Panc1 (cell line): ENCODE measurements at regions not wholly inside any gene's neighbourhood (a gene's known extent, or its start where the extent isn't known, plus 50 kb on each side); places are given as distances from the start of the nearest gene placed in this dataset.

Experiments
- ATAC-seq: fragments of 200-7000 bp; cut with Tn5 transposase; 2 replicates; pipeline ENCODE4 v1.9.1; 2020; ENCODE audit warnings: mild to moderate bottlenecking, moderate library complexity
- BruUV-seq: library from RNA; stranded (reverse); fragments of 400-500 nt; replicated peaks from 2 replicates; lab custom pipeline; 2021; lab: Mats Ljungman, UMichigan
- CTCF ChIA-PET: fragments of 300-600 bp; sonication (Branson Sonifier 250); formaldehyde crosslinking; loops from one replicate; lab custom pipeline; 2022; ENCODE audit warnings: antibody characterized with exemption; lab: Charles Lee
- POLR2A ChIA-PET: fragments of 300-600 bp; sonication (Branson Sonifier 250); formaldehyde crosslinking; loops from one replicate; lab custom pipeline; 2022; ENCODE audit warnings: antibody characterized with exemption; lab: Charles Lee
- DNase-seq: peaks from one replicate; pipeline ENCODE4 v3.0.0-alpha.2; 2010; ENCODE audit warnings: low read depth, low spot score
- H3K27ac ChIP-seq: 2 replicates; pipeline ENCODE4 v1.5.1; 2011; ENCODE audit warnings: mild to moderate bottlenecking, low read length, inconsistent platforms
- H3K27me3 ChIP-seq: fragments of 200-500 bp; sonication (Bioruptor generic); 2 replicates; pipeline ENCODE4 v1.6.0; 2014; ENCODE audit warnings: low read length, inconsistent platforms; ENCODE audit not compliant: control insufficient read depth, insufficient read depth
- H3K36me3 ChIP-seq: fragments of 200-500 bp; sonication (Bioruptor generic); 2 replicates; pipeline ENCODE4 v1.5.1; 2014; ENCODE audit warnings: inconsistent platforms, mild to moderate bottlenecking, low read length, moderate library complexity; ENCODE audit not compliant: control insufficient read depth, insufficient read depth
- H3K4me1 ChIP-seq: 2 replicates; pipeline ENCODE4 v1.5.1; 2011; ENCODE audit warnings: inconsistent platforms, mild to moderate bottlenecking, low read length, moderate library complexity; ENCODE audit not compliant: control insufficient read depth, insufficient read depth
- H3K4me3 ChIP-seq, 2 experiments: 2 replicates each; pipeline ENCODE4 v1.5.1; 2011 to 2012; ENCODE audit warnings: low read depth in 2 of 2, low read length in 2 of 2, mild to moderate bottlenecking in 2 of 2, inconsistent platforms in 1 of 2, moderate library complexity in 1 of 2
- H3K9me3 ChIP-seq: fragments of 200-500 bp; sonication (Bioruptor generic); 2 replicates; pipeline ENCODE4 v1.5.1; 2014; ENCODE audit warnings: low read depth, mild to moderate bottlenecking, inconsistent platforms, low read length, moderate library complexity; ENCODE audit not compliant: control insufficient read depth, insufficient read depth
- POLR2AphosphoS5 ChIP-seq: IDR thresholded peaks from 2 replicates; pipeline ENCODE4 v1.6.1; 2012; ENCODE audit warnings: mild to moderate bottlenecking, low read depth, low read length, moderate library complexity
- SIN3A ChIP-seq: IDR thresholded peaks from 2 replicates; pipeline ENCODE4 v1.6.1; 2012; ENCODE audit warnings: low read depth, mild to moderate bottlenecking, low read length, moderate library complexity, borderline replicate concordance; ENCODE audit not compliant: insufficient read depth
- TCF7L2 ChIP-seq: IDR thresholded peaks from 2 replicates; pipeline ENCODE4 v1.6.1; 2011; ENCODE audit warnings: mild to moderate bottlenecking, low read depth, low read length, inconsistent platforms
- in situ Hi-C: cut with HindIII; loops from 2 replicates; pipeline ENCODE4 v1.10.0; 2016; ENCODE audit warnings: low sequenced_read_pairs, low pct_unique_long_range_greater_than_20kb
- intact Hi-C: fragments of 100-400 bp; cut with micrococcal nuclease; formaldehyde crosslinking; loops from one replicate; pipeline ENCODE4 v1.10.0; 2022; ENCODE audit not compliant: unreplicated experiment
- TF ChIP-seq, protein P1 (sequence below), 2 experiments: IDR thresholded peaks; 2 replicates each; pipeline ENCODE4 v1.6.1; 2011 to 2012; ENCODE audit warnings: low read depth in 2 of 2, control low read depth in 1 of 2, low read length in 1 of 2, mild to moderate bottlenecking in 1 of 2, moderate library complexity in 1 of 2; ENCODE audit not compliant: insufficient read depth in 1 of 2
- TF ChIP-seq, protein P2 (sequence below): fragments of 450-650 bp; IDR thresholded peaks from 2 replicates; pipeline ENCODE4 v1.5.1; 2017; ENCODE audit warnings: mild to moderate bottlenecking

DNA sequence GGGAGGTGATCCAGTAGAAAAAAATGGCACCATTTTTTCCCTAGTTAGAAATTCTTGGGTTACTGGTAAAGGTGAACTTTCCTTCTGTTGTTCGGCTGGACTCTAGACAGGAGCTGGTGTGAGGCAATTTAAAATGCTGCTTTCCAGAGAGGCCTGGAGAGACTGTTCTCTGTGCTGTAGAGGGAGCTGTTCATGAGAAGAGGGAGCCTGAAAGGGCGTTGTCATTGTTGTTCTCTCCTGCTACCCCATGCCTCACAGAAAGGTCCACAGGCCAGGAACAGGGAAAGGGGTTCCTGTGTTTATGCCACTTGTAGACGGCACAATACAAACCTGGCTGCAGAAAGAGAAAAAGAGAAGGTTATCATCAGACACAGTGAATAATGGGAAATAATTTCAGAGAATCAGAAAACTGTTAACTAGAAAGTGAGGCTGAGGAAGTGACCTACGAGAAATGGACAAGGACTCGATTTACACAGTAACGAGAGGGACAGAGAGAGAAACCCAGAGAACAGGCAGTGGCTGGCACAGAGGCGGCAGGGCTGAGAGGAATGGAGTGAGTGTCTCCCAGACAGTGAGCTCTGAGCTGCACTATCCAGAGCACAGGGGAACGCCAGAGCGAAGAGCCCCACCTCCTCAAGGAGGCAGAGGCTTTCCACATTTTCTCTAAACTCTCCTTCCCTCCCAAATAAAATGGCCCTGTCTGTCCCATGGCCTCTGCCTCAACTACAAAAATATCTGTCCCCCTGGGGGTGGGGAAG lies 109.2 kb downstream of the RRM1 start:
- TF ChIP-seq, protein P1, sequence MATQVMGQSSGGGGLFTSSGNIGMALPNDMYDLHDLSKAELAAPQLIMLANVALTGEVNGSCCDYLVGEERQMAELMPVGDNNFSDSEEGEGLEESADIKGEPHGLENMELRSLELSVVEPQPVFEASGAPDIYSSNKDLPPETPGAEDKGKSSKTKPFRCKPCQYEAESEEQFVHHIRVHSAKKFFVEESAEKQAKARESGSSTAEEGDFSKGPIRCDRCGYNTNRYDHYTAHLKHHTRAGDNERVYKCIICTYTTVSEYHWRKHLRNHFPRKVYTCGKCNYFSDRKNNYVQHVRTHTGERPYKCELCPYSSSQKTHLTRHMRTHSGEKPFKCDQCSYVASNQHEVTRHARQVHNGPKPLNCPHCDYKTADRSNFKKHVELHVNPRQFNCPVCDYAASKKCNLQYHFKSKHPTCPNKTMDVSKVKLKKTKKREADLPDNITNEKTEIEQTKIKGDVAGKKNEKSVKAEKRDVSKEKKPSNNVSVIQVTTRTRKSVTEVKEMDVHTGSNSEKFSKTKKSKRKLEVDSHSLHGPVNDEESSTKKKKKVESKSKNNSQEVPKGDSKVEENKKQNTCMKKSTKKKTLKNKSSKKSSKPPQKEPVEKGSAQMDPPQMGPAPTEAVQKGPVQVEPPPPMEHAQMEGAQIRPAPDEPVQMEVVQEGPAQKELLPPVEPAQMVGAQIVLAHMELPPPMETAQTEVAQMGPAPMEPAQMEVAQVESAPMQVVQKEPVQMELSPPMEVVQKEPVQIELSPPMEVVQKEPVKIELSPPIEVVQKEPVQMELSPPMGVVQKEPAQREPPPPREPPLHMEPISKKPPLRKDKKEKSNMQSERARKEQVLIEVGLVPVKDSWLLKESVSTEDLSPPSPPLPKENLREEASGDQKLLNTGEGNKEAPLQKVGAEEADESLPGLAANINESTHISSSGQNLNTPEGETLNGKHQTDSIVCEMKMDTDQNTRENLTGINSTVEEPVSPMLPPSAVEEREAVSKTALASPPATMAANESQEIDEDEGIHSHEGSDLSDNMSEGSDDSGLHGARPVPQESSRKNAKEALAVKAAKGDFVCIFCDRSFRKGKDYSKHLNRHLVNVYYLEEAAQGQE (IDR thresholded peaks at IDR 0.05; ENCODE audit: insufficient read depth in 1 of 2, low read depth in 2 of 2, low read length in 1 of 2) = no peak
- TF ChIP-seq, protein P2, sequence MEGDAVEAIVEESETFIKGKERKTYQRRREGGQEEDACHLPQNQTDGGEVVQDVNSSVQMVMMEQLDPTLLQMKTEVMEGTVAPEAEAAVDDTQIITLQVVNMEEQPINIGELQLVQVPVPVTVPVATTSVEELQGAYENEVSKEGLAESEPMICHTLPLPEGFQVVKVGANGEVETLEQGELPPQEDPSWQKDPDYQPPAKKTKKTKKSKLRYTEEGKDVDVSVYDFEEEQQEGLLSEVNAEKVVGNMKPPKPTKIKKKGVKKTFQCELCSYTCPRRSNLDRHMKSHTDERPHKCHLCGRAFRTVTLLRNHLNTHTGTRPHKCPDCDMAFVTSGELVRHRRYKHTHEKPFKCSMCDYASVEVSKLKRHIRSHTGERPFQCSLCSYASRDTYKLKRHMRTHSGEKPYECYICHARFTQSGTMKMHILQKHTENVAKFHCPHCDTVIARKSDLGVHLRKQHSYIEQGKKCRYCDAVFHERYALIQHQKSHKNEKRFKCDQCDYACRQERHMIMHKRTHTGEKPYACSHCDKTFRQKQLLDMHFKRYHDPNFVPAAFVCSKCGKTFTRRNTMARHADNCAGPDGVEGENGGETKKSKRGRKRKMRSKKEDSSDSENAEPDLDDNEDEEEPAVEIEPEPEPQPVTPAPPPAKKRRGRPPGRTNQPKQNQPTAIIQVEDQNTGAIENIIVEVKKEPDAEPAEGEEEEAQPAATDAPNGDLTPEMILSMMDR = peak; percentile 55
- peak; percentile 64; the same call in 1 of the 2 replicates for ATAC-seq
- Histone ChIP-seq H3K4me1 (no peaks in the 10 kb centered on the region), H3K27me3 (peaks cover 3% of the 10 kb centered on the region; the same call in 1 of the 2 replicates), H3K4me3 (no peak overlapping the region), H3K27ac (no peak overlapping the region), H3K9me3 (no peaks in the 10 kb centered on the region), H3K36me3 (no peaks in the 10 kb centered on the region)
- no peak for DNase-seq
- POLR2A ChIA-PET = no interaction called here
- in situ Hi-C loops = no loop called here
- intact Hi-C loops = no loop called here
- CTCF ChIA-PET = no interaction called here
- no TSS peak for BruUV-seq

DNA sequence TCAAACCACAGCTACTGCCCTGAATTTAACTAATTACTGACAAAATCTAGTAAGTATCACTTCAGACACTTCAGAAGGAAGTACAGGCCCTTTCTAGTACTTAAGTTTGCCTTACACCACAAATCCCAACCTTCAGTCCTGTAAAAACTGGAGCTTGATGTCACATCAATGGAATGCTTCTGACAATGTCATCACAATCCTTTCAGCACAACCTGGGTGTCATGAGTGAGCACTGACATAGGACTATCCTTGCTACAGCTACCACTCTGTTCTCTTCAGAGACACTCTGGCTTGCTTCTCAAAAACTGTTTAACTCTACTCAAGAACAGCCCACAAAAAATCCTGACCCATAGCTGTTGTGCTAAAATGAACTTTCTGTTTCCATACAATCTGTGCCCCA lies 108.2 kb downstream of the RRM1 start:
- DNase-seq (no peak), ATAC-seq (no peak)
- Histone ChIP-seq H3K4me3 (no peak overlapping the region), H3K27ac (no peak overlapping the region), H3K9me3 (no peaks in the 10 kb centered on the region), H3K36me3 (no peaks in the 10 kb centered on the region), H3K27me3 (peaks cover 3% of the 10 kb centered on the region; the same call in 1 of the 2 replicates), H3K4me1 (no peaks in the 10 kb centered on the region)
- CTCF ChIA-PET = no interaction called here
- POLR2A ChIA-PET = no interaction called here
- TF ChIP-seq TCF7L2 = no peak
- TF ChIP-seq, protein P2 = no peak
- no peak for TF ChIP-seq POLR2AphosphoS5
- TF ChIP-seq SIN3A = no peak
- TF ChIP-seq, protein P1 (IDR thresholded peaks at IDR 0.05; ENCODE audit: insufficient read depth in 1 of 2, low read depth in 2 of 2, low read length in 1 of 2) = no peak
- no TSS peak for BruUV-seq
- in situ Hi-C loops (no loop called here), intact Hi-C loops (no loop called here)
